ENCODE measurements at regions not wholly inside any gene's neighbourhood (a gene's known extent, or its start where the extent isn't known, plus 50 kb on each side); places are given as distances from the start of the nearest gene placed in this dataset.

DNA sequence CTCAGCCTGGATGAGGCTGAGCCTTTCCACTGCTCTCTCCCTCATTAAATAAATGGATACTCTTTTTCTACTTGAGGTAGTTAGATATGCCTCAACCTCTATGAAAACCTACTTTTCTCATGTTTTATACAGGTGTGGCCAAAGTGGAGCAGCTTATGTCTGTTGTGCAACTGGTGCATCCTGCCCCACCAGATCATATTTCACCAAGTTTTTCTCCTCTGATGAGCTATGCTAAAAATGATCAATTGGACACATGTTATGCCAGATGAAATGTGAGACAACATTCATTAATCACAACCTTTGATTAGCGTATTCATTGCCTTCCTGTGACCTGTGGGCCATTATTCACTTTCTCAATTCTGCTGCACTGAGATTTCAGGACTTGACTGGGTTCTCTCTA is 106.9 kb upstream of the NEDD9 start:
- Histone ChIP-seq H3K4me2 (ENCODE audit: low read depth, low read length) (no peak overlapping the region), H3K79me2 (ENCODE audit: low read length) (peaks cover 42% of the 10 kb centered on the region; the same call in 1 of the 2 replicates), H2AFZ (ENCODE audit: low read length) (no peak overlapping the region), H3K9me3 (replicated peaks; ENCODE audit: insufficient read depth, low read length) (no peaks in the 10 kb centered on the region), H3K9ac (ENCODE audit: low read length) (no peak overlapping the region), H3F3A (ENCODE audit: insufficient read depth, low read length) (no peaks in the 10 kb centered on the region), H3K36me3 (replicated peaks; ENCODE audit: insufficient read depth, low read length) (no peaks in the 10 kb centered on the region), H4K20me1 (ENCODE audit: insufficient read depth, low read length) (no peaks in the 10 kb centered on the region), H3K4me3 (ENCODE audit: low read length) (no peak overlapping the region), H3K27ac (ENCODE audit: low read length) (no peak overlapping the region), H3K4me1 (ENCODE audit: low read length) (no peaks in the 10 kb centered on the region; the same call in 1 of the 2 replicates), H3K9me2 (replicated peaks; ENCODE audit: insufficient read depth, low read length) (no peaks in the 10 kb centered on the region), H3K27me3 (replicated peaks; ENCODE audit: insufficient read depth, low read length) (no peaks in the 10 kb centered on the region)
- DNase-seq: no peak
- TF ChIP-seq EZH2 (optimal IDR thresholded peaks at IDR 0.05; ENCODE audit: low read depth, low read length): no peak
- no peak for TF ChIP-seq EZH2phosphoT487 (IDR thresholded peaks at IDR 0.05; ENCODE audit: low read length)
- TF ChIP-seq, protein P1, sequence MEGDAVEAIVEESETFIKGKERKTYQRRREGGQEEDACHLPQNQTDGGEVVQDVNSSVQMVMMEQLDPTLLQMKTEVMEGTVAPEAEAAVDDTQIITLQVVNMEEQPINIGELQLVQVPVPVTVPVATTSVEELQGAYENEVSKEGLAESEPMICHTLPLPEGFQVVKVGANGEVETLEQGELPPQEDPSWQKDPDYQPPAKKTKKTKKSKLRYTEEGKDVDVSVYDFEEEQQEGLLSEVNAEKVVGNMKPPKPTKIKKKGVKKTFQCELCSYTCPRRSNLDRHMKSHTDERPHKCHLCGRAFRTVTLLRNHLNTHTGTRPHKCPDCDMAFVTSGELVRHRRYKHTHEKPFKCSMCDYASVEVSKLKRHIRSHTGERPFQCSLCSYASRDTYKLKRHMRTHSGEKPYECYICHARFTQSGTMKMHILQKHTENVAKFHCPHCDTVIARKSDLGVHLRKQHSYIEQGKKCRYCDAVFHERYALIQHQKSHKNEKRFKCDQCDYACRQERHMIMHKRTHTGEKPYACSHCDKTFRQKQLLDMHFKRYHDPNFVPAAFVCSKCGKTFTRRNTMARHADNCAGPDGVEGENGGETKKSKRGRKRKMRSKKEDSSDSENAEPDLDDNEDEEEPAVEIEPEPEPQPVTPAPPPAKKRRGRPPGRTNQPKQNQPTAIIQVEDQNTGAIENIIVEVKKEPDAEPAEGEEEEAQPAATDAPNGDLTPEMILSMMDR (IDR thresholded peaks at IDR 0.05; ENCODE audit: low read length): no peak

- H3K27me3 ChIP-seq (replicated peaks; ENCODE audit: insufficient read depth, low read length): no peaks in the 10 kb centered on the region
- H3K79me2 ChIP-seq (ENCODE audit: low read length): peaks cover 43% of the 10 kb centered on the region; the same call in 1 of the 2 replicates
- H3K9ac ChIP-seq (ENCODE audit: low read length): no peak overlapping the region
- no peak overlapping the region for H2AFZ ChIP-seq (ENCODE audit: low read length)
- peaks cover 9% of the 10 kb centered on the region; the same call in 1 of the 2 replicates for H3K4me1 ChIP-seq (ENCODE audit: low read length)
- no peak overlapping the region for H3K27ac ChIP-seq (ENCODE audit: low read length)
- 0 out of 2 replicates have a peak, but pooled peaks cover 5% of the 10 kb centered on the region for H3F3A ChIP-seq (ENCODE audit: insufficient read depth, low read length)
- TF ChIP-seq EZH2 (optimal IDR thresholded peaks at IDR 0.05; ENCODE audit: low read depth, low read length): no peak
- TF ChIP-seq, protein P1 (IDR thresholded peaks at IDR 0.05; ENCODE audit: low read length): no peak
- TF ChIP-seq EZH2phosphoT487 (IDR thresholded peaks at IDR 0.05; ENCODE audit: low read length): no peak
- H4K20me1 ChIP-seq (ENCODE audit: insufficient read depth, low read length): no peaks in the 10 kb centered on the region
- no peaks in the 10 kb centered on the region for H3K9me3 ChIP-seq (replicated peaks; ENCODE audit: insufficient read depth, low read length)
- no peaks in the 10 kb centered on the region for H3K9me2 ChIP-seq (replicated peaks; ENCODE audit: insufficient read depth, low read length)
- no peak for DNase-seq
- H3K36me3 ChIP-seq (replicated peaks; ENCODE audit: insufficient read depth, low read length): no peaks in the 10 kb centered on the region
- H3K4me3 ChIP-seq (ENCODE audit: low read length): no peak overlapping the region
- no peak overlapping the region for H3K4me2 ChIP-seq (ENCODE audit: low read depth, low read length)
Measured at GRCh38 chr6:11337306-11337705, 104.8 kb upstream of the NEDD9 start.

DNA sequence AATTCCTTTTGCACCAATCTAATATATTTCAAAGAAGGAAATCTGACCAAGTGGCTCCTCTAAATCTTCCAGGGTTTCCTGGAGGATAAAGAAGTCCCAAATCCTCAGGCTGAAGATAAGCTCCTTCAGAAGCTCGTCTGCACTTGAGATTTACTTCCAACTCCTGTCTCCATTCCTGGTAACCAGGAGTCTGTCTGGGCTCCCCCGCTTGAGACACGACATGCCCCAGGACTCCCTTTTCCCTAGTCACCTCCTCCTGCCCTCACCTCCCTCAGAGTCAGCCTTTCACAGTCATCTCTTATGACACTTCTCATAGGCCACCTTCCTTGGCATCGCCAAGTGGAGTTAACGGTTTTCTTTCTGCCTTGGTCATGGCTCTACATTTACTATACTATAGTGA is 103.4 kb upstream of the NEDD9 start:
- H3K4me2 ChIP-seq (ENCODE audit: low read depth, low read length): no peak overlapping the region
- H3K9me3 ChIP-seq (replicated peaks; ENCODE audit: insufficient read depth, low read length): no peaks in the 10 kb centered on the region
- no peaks in the 10 kb centered on the region for H4K20me1 ChIP-seq (ENCODE audit: insufficient read depth, low read length)
- peaks cover 9% of the 10 kb centered on the region; the same call in 1 of the 2 replicates for H3K4me1 ChIP-seq (ENCODE audit: low read length)
- no peak overlapping the region for H3K4me3 ChIP-seq (ENCODE audit: low read length)
- H3K36me3 ChIP-seq (replicated peaks; ENCODE audit: insufficient read depth, low read length): no peaks in the 10 kb centered on the region
- H3K9ac ChIP-seq (ENCODE audit: low read length): no peak overlapping the region
- H3F3A ChIP-seq (ENCODE audit: insufficient read depth, low read length): 0 out of 2 replicates have a peak, but pooled peaks cover 5% of the 10 kb centered on the region
- no peak overlapping the region for H2AFZ ChIP-seq (ENCODE audit: low read length)
- no peak for TF ChIP-seq EZH2 (optimal IDR thresholded peaks at IDR 0.05; ENCODE audit: low read depth, low read length)
- TF ChIP-seq EZH2phosphoT487 (IDR thresholded peaks at IDR 0.05; ENCODE audit: low read length): no peak
- TF ChIP-seq, protein P1 (IDR thresholded peaks at IDR 0.05; ENCODE audit: low read length): no peak
- no peak for DNase-seq
- peaks cover 40% of the 10 kb centered on the region; the same call in 1 of the 2 replicates for H3K79me2 ChIP-seq (ENCODE audit: low read length)
- no peaks in the 10 kb centered on the region for H3K27me3 ChIP-seq (replicated peaks; ENCODE audit: insufficient read depth, low read length)
- H3K9me2 ChIP-seq (replicated peaks; ENCODE audit: insufficient read depth, low read length): no peaks in the 10 kb centered on the region
- H3K27ac ChIP-seq (ENCODE audit: low read length): no peak overlapping the region
